GM12878 (cell line): ENCODE measurements at regions not wholly inside any gene's neighbourhood (a gene's known extent, or its start where the extent isn't known, plus 50 kb on each side); places are given as distances from the start of the nearest gene placed in this dataset.

Source experiments
- ATAC-seq: fragments of 200-7000 bp; cut with Tn5 transposase; 3 replicates; pipeline ENCODE4 v1.9.1; 2020; ENCODE audit warnings: mild to moderate bottlenecking, moderate library complexity
- BruUV-seq: library from RNA; stranded (reverse); fragments of 400-500 nt; replicated peaks from 2 replicates; lab custom pipeline; 2021; lab: Mats Ljungman, UMichigan
- CTCF ChIA-PET: fragments of 300-600 bp; sonication (Branson Sonifier 250); formaldehyde crosslinking; extraction: SDS; loops from one replicate; lab custom pipeline; 2021; ENCODE audit warnings: inconsistent platforms; lab: Yijun Ruan, JAX
- POLR2A ChIA-PET: fragments of 350-600 bp; formaldehyde crosslinking; extraction: SDS; loops from one replicate; lab custom pipeline; 2021; ENCODE audit warnings: inconsistent platforms; lab: Charles Lee
- RAD21 ChIA-PET: fragments of 300-600 bp; sonication (Branson Sonifier 250); formaldehyde crosslinking; loops from one replicate; lab custom pipeline; 2023; ENCODE audit warnings: antibody characterized with exemption; ENCODE audit not compliant: unreplicated experiment; lab: Charles Lee
- SMC1A ChIA-PET: fragments of 300-600 bp; sonication (Branson Sonifier 250); formaldehyde crosslinking; loops from one replicate; lab custom pipeline; 2023; ENCODE audit not compliant: unreplicated experiment, uncharacterized antibody; lab: Charles Lee
- DNase-seq: peaks from one replicate; pipeline ENCODE4 v3.0.0-alpha.2; 2011; ENCODE audit warnings: low read depth, low spot score
- FAIRE-seq: peaks from 3 replicates; lab custom pipeline; 2011; peaks lifted over from hg19 to GRCh38; lab: Jason Lieb, UNC
- H2AFZ ChIP-seq: 2 replicates; pipeline ENCODE4 v1.6.0; 2011; ENCODE audit warnings: low read depth, low read length, control low read depth; ENCODE audit not compliant: control insufficient read depth
- H3K27ac ChIP-seq: 2 replicates; pipeline ENCODE4 v1.5.1; 2011; ENCODE audit warnings: control low read depth; ENCODE audit not compliant: control insufficient read depth, insufficient read depth
- H3K27me3 ChIP-seq, 2 experiments: replicated peaks in 1 of 2; 2 replicates each; pipeline versions ENCODE4 v1.6.0 to v1.6.1; 2011; ENCODE audit warnings: low read length in 1 of 2; ENCODE audit not compliant: control insufficient read depth in 2 of 2, insufficient read depth in 2 of 2
- H3K36me3 ChIP-seq, 2 experiments: 2 replicates each; pipeline ENCODE4 v1.5.1; 2011; ENCODE audit warnings: low read length in 1 of 2; ENCODE audit not compliant: control insufficient read depth in 2 of 2, insufficient read depth in 2 of 2
- H3K4me1 ChIP-seq: 2 replicates; pipeline ENCODE4 v1.6.1; 2011; ENCODE audit warnings: mild to moderate bottlenecking, low read length, moderate library complexity, mixed read lengths; ENCODE audit not compliant: control insufficient read depth, insufficient read depth
- H3K4me2 ChIP-seq: 2 replicates; pipeline ENCODE4 v1.6.0; 2011; ENCODE audit warnings: control low read depth; ENCODE audit not compliant: control insufficient read depth, insufficient read depth
- H3K4me3 ChIP-seq: fragments of 200-600 bp; sonication (generic); 2 replicates; pipeline ENCODE4 v1.5.1; 2016
- H3K79me2 ChIP-seq: 2 replicates; pipeline ENCODE4 v1.6.0; 2011; ENCODE audit warnings: low read length; ENCODE audit not compliant: control insufficient read depth, insufficient read depth
- H3K9ac ChIP-seq: 2 replicates; pipeline ENCODE4 v1.8.0; 2011; ENCODE audit warnings: low read length, control low read depth, mixed read lengths; ENCODE audit not compliant: control insufficient read depth, insufficient read depth
- H3K9me3 ChIP-seq: replicated peaks from 3 replicates; pipeline ENCODE4 v1.5.1; 2011; ENCODE audit warnings: mild to moderate bottlenecking, low read length; ENCODE audit not compliant: control insufficient read depth, insufficient read depth
- H4K20me1 ChIP-seq: 2 replicates; pipeline ENCODE4 v1.6.0; 2011; ENCODE audit not compliant: control insufficient read depth, insufficient read depth
- CBX3 ChIP-seq: fragments of 200-600 bp; sonication (generic); IDR thresholded peaks from 2 replicates; pipeline ENCODE4 v1.6.1; 2016; ENCODE audit warnings: low read depth, borderline replicate concordance
- CREB1 ChIP-seq: IDR thresholded peaks from 2 replicates; pipeline ENCODE4 v1.6.1; 2012; ENCODE audit warnings: low read depth, mild to moderate bottlenecking, inconsistent platforms
- FOXK2 ChIP-seq: fragments of 450-650 bp; IDR thresholded peaks from 2 replicates; pipeline ENCODE4 v1.6.1; 2017; ENCODE audit warnings: mild to moderate bottlenecking, moderate library complexity
- HDGF ChIP-seq: fragments of 450-650 bp; IDR thresholded peaks from 2 replicates; pipeline ENCODE4 v1.6.1; 2016; ENCODE audit warnings: antibody characterized with exemption
- KDM1A ChIP-seq: fragments of 200-600 bp; sonication (generic); IDR thresholded peaks from 2 replicates; pipeline ENCODE4 v1.6.1; 2016; ENCODE audit warnings: borderline replicate concordance
- MXI1 ChIP-seq: fragments of 150-350 bp; IDR thresholded peaks from 2 replicates; pipeline ENCODE4 v1.6.1; 2011; ENCODE audit warnings: low read depth, mild to moderate bottlenecking, inconsistent platforms, low read length, improper control_type of control experiment
- NFIC ChIP-seq: IDR thresholded peaks from 2 replicates; pipeline ENCODE4 v1.6.1; 2012; ENCODE audit warnings: low read depth, mild to moderate bottlenecking, inconsistent platforms, low read length, moderate library complexity
- NFXL1 ChIP-seq: fragments of 450-650 bp; IDR thresholded peaks from 2 replicates; pipeline ENCODE4 v1.6.1; 2017; ENCODE audit warnings: antibody characterized with exemption, mild to moderate bottlenecking, borderline replicate concordance
- NFYB ChIP-seq: IDR thresholded peaks from 2 replicates; pipeline ENCODE4 v1.6.1; 2011; ENCODE audit warnings: low read depth, mild to moderate bottlenecking, low read length, improper control_type of control experiment, moderate library complexity; ENCODE audit not compliant: insufficient read depth
- POLR2AphosphoS5 ChIP-seq: IDR thresholded peaks from 2 replicates; pipeline ENCODE4 v1.6.1; 2011; ENCODE audit warnings: mild to moderate bottlenecking, low read length, inconsistent platforms
- RELA ChIP-seq: fragments of 450-650 bp; IDR thresholded peaks from 2 replicates; pipeline ENCODE4 v1.8.0; 2014; ENCODE audit warnings: borderline replicate concordance; ENCODE audit not compliant: partially characterized antibody
- ZBED1 ChIP-seq: IDR thresholded peaks from 2 replicates; pipeline ENCODE4 v1.6.1; 2016; ENCODE audit warnings: borderline replicate concordance
- ZNF24 ChIP-seq: fragments of 450-650 bp; IDR thresholded peaks from 2 replicates; pipeline ENCODE4 v1.6.1; 2017; ENCODE audit warnings: antibody characterized with exemption, mild to moderate bottlenecking
- ZNF274 ChIP-seq: IDR thresholded peaks from one replicate; pipeline ENCODE4 v1.8.0; 2011; ENCODE audit not compliant: insufficient read length, insufficient read depth
- WGBS: methylation state at CpG from one replicate; pipeline ENCODE4 v1.1.6; 2016; ENCODE audit warnings: low lambda C conversion rate; ENCODE audit not compliant: insufficient replicate concordance, insufficient coverage; ENCODE audit errors: missing lambda C conversion rate; 5-methylcytosine and 5-hydroxymethylcytosine counted together
- in situ Hi-C: fragments of 300-500 bp; cut with MboI; formaldehyde crosslinking; loops from 9 replicates; pipeline ENCODE4 v1.14.3; 2018; ENCODE audit warnings: mixed read lengths
- intact Hi-C: fragments of 100-400 bp; cut with micrococcal nuclease; formaldehyde crosslinking; loops from one replicate; pipeline ENCODE4 v1.14.2; 2022; ENCODE audit not compliant: unreplicated experiment
- TF ChIP-seq, protein P1 (sequence below), 3 experiments: IDR thresholded peaks in 2 of 3; conservative IDR thresholded peaks in 1 of 3; 2 replicates each; pipeline ENCODE4 v1.5.1; 2011; ENCODE audit warnings: low read depth in 3 of 3, low read length in 3 of 3, mild to moderate bottlenecking in 3 of 3, control low read depth in 2 of 3, moderate library complexity in 2 of 3, inconsistent platforms in 1 of 3, mixed read lengths in 1 of 3; ENCODE audit not compliant: control insufficient read depth in 2 of 3, insufficient read depth in 1 of 3; ENCODE audit errors: extremely low read depth in 1 of 3
- TF ChIP-seq, protein P2 (sequence below): fragments of 450-650 bp; IDR thresholded peaks from 2 replicates; pipeline ENCODE4 v1.6.1; 2016; ENCODE audit warnings: mild to moderate bottlenecking
- TF ChIP-seq, protein P3 (sequence below): fragments of 450-650 bp; IDR thresholded peaks from 2 replicates; pipeline ENCODE4 v1.6.1; 2017; ENCODE audit warnings: mild to moderate bottlenecking, moderate library complexity

DNA sequence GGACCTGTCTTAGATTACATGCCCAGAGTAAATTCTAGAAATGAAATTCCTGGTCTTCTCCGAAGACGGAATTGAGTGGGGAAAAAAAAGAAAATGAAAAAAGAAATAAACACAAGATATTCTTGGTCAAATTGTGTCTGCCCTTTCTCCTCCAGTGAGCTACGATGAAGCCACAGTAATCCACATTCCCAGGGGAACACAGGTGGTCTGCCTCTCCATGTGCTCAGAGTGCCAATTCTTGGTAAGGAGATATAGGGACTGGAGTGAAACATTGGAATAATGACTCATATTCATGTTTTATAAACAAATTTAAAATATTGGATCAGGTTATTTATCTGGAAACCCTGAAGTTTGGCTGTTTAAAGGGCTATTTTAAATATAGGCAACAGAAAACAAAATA is 54.2 kb upstream of the MGST2 start:
- FAIRE-seq, result no peak
- Histone ChIP-seq H3K79me2 (no peaks in the 10 kb centered on the region), H3K36me3 (no peaks in the 10 kb centered on the region), H4K20me1 (no peaks in the 10 kb centered on the region), H3K27ac (no peak overlapping the region), H3K4me3 (no peak overlapping the region), H2AFZ (no peak overlapping the region), H3K27me3 (0 out of 4 replicates have a peak, but pooled peaks cover 0 to 2% of the 10 kb centered on the region in 2 experiments), H3K4me2 (no peak overlapping the region), H3K9ac (no peak overlapping the region), H3K9me3 (no peaks in the 10 kb centered on the region), H3K4me1 (no peaks in the 10 kb centered on the region)
- DNase-seq, result no peak
- in situ Hi-C loops (no loop called here), intact Hi-C loops (no loop called here)
- no peak for TF ChIP-seq CREB1
- TF ChIP-seq ZBED1, result no peak
- TF ChIP-seq NFXL1, result no peak
- TF ChIP-seq, protein P1, sequence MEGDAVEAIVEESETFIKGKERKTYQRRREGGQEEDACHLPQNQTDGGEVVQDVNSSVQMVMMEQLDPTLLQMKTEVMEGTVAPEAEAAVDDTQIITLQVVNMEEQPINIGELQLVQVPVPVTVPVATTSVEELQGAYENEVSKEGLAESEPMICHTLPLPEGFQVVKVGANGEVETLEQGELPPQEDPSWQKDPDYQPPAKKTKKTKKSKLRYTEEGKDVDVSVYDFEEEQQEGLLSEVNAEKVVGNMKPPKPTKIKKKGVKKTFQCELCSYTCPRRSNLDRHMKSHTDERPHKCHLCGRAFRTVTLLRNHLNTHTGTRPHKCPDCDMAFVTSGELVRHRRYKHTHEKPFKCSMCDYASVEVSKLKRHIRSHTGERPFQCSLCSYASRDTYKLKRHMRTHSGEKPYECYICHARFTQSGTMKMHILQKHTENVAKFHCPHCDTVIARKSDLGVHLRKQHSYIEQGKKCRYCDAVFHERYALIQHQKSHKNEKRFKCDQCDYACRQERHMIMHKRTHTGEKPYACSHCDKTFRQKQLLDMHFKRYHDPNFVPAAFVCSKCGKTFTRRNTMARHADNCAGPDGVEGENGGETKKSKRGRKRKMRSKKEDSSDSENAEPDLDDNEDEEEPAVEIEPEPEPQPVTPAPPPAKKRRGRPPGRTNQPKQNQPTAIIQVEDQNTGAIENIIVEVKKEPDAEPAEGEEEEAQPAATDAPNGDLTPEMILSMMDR (IDR thresholded peaks at IDR 0.05 in 2 of 3, conservative IDR thresholded peaks at IDR 0.05 in 1 of 3; ENCODE audit: control insufficient read depth in 2 of 3, extremely low read depth in 1 of 3, insufficient read depth in 1 of 3, low read depth in 3 of 3, low read length in 3 of 3), result no peak
- TF ChIP-seq FOXK2, result no peak
- TF ChIP-seq POLR2AphosphoS5, result no peak
- TF ChIP-seq MXI1, result no peak
- TF ChIP-seq RELA, result no peak
- no peak for TF ChIP-seq NFIC
- no peak for TF ChIP-seq HDGF
- no peak for TF ChIP-seq KDM1A
- TF ChIP-seq NFYB, result no peak
- TF ChIP-seq, protein P2, sequence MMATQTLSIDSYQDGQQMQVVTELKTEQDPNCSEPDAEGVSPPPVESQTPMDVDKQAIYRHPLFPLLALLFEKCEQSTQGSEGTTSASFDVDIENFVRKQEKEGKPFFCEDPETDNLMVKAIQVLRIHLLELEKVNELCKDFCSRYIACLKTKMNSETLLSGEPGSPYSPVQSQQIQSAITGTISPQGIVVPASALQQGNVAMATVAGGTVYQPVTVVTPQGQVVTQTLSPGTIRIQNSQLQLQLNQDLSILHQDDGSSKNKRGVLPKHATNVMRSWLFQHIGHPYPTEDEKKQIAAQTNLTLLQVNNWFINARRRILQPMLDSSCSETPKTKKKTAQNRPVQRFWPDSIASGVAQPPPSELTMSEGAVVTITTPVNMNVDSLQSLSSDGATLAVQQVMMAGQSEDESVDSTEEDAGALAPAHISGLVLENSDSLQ, result no peak
- TF ChIP-seq, protein P3, sequence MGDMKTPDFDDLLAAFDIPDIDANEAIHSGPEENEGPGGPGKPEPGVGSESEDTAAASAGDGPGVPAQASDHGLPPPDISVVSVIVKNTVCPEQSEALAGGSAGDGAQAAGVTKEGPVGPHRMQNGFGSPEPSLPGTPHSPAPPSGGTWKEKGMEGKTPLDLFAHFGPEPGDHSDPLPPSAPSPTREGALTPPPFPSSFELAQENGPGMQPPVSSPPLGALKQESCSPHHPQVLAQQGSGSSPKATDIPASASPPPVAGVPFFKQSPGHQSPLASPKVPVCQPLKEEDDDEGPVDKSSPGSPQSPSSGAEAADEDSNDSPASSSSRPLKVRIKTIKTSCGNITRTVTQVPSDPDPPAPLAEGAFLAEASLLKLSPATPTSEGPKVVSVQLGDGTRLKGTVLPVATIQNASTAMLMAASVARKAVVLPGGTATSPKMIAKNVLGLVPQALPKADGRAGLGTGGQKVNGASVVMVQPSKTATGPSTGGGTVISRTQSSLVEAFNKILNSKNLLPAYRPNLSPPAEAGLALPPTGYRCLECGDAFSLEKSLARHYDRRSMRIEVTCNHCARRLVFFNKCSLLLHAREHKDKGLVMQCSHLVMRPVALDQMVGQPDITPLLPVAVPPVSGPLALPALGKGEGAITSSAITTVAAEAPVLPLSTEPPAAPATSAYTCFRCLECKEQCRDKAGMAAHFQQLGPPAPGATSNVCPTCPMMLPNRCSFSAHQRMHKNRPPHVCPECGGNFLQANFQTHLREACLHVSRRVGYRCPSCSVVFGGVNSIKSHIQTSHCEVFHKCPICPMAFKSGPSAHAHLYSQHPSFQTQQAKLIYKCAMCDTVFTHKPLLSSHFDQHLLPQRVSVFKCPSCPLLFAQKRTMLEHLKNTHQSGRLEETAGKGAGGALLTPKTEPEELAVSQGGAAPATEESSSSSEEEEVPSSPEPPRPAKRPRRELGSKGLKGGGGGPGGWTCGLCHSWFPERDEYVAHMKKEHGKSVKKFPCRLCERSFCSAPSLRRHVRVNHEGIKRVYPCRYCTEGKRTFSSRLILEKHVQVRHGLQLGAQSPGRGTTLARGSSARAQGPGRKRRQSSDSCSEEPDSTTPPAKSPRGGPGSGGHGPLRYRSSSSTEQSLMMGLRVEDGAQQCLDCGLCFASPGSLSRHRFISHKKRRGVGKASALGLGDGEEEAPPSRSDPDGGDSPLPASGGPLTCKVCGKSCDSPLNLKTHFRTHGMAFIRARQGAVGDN, result no peak
- TF ChIP-seq ZNF274, result no peak
- no peak for TF ChIP-seq CBX3
- no peak for TF ChIP-seq ZNF24
- ChIA-PET SMC1A (interaction anchor here (0.9 kb wide), 1 partner anchor 43 kb away, joined by 3 read pairs; no protein-coding TSS in a partner anchor), POLR2A (no interaction called here), RAD21 (interaction anchor here (0.7 kb wide), 1 partner anchor 8 kb away, joined by 4 read pairs; no protein-coding TSS in a partner anchor), CTCF (interaction anchor here (1.1 kb wide), 1 partner anchor 15 kb away, joined by 3 read pairs; no protein-coding TSS in a partner anchor)
- BruUV-seq, result no TSS peak
- 39% methylated on average over 3 of the region's 3 CpGs for WGBS
- no peak for ATAC-seq
